GM18505 (cell line): ENCODE measurements at regions not wholly inside any gene's neighbourhood (a gene's known extent, or its start where the extent isn't known, plus 50 kb on each side); places are given as distances from the start of the nearest gene placed in this dataset.

Experiments
- ATAC-seq: cut with Tn5 transposase; IDR thresholded peaks from one replicate; pipeline ENCODE4 v1.9.1; 2021; ENCODE audit not compliant: unreplicated experiment
- POLR2A ChIP-seq: IDR thresholded peaks from 4 replicates; pipeline ENCODE4 v1.6.1; 2011; ENCODE audit warnings: borderline replicate concordance; ENCODE audit not compliant: insufficient read depth, insufficient read length; ENCODE audit errors: extremely low read depth

DNA sequence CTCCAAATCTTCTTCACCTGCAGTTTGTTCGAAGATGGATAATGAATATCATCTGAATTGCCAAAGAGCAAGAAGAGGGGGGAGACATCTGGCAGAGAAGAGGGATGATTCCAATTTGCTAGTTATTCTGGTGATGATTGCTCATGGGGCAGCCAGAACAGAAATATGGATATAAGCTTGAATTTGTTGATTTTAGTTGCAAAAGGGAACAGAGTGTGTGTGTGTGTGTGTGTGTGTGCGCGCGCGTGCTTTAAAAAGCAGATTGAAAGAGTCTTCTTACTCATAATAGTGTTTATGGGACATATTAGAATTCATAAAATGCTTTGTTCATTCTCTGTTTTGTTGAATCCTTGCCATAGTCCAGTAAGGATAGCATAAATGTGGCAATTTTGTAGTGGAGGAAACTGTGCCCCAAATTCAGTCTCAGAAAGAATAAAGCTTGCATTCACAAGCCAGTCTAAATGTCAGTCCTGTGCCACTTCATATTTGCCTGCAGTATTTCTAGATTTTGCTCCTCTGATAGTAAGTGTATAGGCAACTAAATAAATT lies 436.3 kb upstream of the KLF4 start:
- no peak for ATAC-seq
- no peak for TF ChIP-seq POLR2A

DNA sequence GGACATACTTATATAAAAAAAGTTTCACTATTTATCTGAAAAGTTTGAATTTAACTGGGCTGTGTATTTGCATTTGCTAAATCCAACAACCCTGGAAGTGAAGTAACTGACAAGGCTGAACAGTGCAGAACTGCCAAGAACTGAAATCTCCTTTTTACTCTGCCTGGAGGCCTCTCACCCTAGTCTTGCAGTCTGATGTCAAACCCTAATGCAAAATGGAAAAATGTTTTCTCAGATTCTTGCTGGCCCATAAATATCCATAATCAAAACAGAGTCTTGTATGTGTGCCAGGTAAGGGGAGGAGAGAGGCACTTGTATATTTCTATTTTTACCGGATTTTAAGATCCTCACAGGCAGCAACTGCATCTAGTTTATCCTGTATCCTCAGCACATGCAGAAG lies 432.7 kb upstream of the KLF4 start:
- TF ChIP-seq POLR2A: no peak
- ATAC-seq: no peak

DNA sequence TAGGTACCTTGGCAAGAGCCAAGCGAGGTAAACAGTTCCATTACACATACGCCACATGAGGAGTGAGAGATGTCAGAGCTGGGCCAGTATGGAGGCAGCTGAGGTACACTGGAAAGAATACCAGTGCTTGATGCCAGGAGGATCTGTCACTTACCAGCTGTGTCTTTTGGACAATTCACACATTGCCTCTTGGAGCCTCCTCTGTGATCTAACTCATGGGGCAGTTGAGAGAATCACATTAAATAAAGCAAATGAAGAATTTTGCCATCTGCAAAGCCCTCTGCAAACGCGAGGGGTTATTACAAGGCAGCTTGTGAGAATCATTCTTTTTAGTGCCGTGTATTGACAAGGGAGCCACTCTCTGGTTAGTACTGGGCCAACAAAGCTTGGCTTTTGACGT lies 429.7 kb upstream of the KLF4 start:
- no peak for ATAC-seq
- no peak for TF ChIP-seq POLR2A

GRCh38 chr9:107918749-107919148 lies 429.2 kb upstream of the KLF4 start:
- no peak for ATAC-seq
- no peak for TF ChIP-seq POLR2A

DNA sequence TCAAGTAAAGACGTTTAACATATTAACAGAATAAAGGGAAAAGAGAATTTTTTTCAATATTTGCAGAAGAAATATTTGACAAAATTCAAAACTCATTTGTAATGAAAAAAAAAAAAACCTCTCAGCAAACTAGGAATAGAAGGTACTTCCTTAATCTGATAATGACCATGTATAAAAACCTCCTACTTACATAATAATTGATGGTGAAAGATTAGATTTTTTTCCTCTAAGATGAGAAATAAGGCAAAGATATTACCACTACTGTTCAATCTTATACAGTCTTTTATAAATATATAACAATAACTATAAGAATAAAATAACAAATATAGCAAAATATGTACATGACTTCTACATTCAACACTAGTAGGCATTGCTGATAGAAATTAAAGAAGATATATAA lies 424.6 kb upstream of the KLF4 start:
- no peak for ATAC-seq
- no peak for TF ChIP-seq POLR2A

GRCh38 chr9:107907715-107908114 lies 418.1 kb upstream of the KLF4 start:
- ATAC-seq: no peak
- TF ChIP-seq POLR2A: no peak

GRCh38 chr9:107907255-107907654 lies 417.7 kb upstream of the KLF4 start:
- ATAC-seq: no peak
- no peak for TF ChIP-seq POLR2A

DNA sequence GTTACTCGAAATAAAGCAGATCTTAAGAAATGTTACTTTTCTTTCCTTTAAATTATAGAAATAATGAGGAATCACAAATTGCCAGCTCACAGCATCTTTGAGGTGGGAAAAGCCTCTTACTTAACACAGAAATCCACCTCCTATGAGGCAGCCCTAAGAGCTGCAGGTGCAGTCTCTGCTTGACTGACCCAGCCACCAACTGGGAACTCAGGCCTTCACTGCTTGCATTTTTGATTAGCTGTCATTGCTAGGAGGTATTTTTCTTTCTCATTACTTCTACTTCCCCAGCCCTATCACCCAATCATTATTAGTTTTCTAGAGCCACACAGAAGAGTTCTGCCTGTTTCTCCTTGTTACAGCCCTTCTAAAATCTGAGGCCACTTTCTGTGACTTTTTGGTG lies 416.5 kb upstream of the KLF4 start:
- no peak for TF ChIP-seq POLR2A

DNA sequence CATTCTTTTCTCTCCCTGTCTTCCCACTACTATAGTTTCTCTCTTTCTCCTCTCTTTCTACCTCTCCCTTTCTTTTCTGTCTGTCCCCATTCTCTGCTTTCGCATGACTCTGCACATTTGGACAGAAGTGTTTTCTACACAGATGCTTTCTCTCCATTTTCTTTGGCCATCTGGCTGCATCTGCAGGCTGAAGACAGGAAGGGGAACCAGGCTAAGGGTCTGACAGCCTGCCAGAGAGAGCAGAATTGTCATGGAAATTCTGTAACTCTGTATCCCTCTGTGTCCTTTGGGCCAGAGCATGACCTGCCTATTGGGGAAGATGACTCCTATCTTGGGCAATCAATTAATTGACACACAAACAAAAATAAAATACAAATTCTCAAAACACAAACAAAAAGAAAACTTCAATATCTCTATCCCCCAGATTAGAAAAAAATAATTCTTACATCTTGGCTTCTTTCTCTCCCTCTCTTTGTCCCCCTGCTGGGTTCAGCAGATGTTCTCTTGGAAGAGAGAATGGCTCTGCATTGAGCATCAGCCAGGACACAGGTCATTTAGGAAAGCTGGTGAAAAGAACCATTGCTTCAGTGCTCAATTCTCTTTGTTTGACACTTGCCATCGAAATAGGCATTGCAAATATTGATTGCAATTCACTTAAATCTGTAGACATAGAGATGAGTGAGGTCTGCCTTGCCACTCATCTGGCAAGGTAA lies 415.9 kb upstream of the KLF4 start:
- no peak for ATAC-seq
- no peak for TF ChIP-seq POLR2A

More for the DNA sequence above, 416.5 kb upstream of the KLF4 start:
- no peak for ATAC-seq

DNA sequence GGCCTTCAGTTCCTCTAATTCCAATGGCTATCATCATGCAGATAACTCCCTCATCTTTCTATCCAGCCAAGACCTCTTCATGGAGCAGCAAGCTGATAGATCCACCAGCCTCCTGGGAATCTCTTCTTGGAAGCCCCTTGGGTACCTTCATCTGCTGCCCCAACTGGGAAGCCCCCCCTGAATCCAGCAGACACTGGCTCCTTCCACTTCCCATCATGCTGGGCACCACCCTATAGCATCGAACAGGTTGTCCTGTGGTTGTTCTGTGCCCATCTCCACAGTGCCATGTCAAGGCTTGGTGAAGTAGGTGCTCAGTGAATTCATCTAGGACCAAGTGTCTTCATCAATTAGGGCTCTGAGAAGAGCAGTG lies 410.4 kb upstream of the KLF4 start:
- no peak for ATAC-seq
- TF ChIP-seq POLR2A: no peak

- TF ChIP-seq POLR2A: no peak
- no peak for ATAC-seq
These were observed 409.2 kb upstream of the KLF4 start for GRCh38 chr9:107898761-107899160.

DNA sequence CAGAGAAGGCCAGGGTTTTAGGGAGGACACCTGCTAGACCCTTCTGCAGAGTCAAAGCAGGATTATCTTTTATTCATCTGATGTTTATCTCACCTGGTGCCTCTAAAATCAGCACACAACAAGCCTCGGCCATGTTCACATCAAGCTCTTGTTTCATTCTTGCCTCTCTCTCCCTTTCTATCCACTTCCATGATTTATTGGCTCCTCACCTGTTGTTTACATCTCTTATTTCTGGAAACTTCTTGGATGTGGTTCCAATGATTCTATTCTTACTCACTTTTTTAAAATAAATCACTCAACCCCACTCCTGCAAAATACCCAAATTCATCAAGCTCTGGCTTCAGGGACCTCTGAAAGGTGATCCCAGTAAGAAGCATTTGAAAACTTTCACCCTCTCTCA lies 407.0 kb upstream of the KLF4 start:
- ATAC-seq: no peak
- no peak for TF ChIP-seq POLR2A

DNA sequence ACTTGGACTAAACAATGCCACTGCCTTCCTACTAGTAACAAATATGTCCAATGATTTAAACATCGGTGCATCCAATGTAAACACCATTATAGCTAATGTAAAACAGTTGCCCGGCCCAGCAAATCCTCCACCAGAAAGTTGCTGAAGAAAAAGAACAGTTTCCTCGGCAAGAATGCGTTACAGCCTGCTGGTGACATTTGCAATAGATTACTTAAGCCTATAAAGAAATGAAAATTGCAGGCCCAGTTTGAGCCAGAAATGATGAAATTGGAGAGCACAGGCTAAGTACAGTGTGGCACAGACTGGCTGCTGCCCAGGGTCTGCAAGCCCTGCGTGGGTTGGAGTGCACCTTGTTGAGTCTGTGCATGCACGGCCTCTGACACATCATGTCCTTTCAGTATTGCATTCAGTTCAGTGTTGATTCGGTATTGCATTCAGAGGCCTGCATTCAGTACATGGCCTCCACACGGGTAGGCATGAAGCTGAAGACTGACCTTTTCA lies 406.0 kb upstream of the KLF4 start:
- no peak for ATAC-seq
- no peak for TF ChIP-seq POLR2A

- ATAC-seq: no peak
These were observed 405.1 kb upstream of the KLF4 start for GRCh38 chr9:107894572-107895261.

More at GRCh38 chr9:107894572-107895261, 405.1 kb upstream of the KLF4 start:
- TF ChIP-seq POLR2A: no peak
